Omental fat pad (tissue), 3 donors: ENCODE measurements at regions not wholly inside any gene's neighbourhood (a gene's known extent, or its start where the extent isn't known, plus 50 kb on each side); places are given as distances from the start of the nearest gene placed in this dataset.

Source experiments
- ATAC-seq: fragments of 150-250 bp; one replicate; pipeline ENCODE4 v1.9.1; 2016; ENCODE audit warnings: mild to moderate bottlenecking, moderate library complexity; ENCODE audit not compliant: low FRiP score
- DNase-seq: peaks from one replicate; pipeline ENCODE4 v3.0.0-alpha.2; 2019; ENCODE audit warnings: low spot score
- CTCF ChIP-seq, 3 donors: fragments of 450-650 bp; IDR thresholded peaks; one replicate each; pipeline ENCODE4 v1.5.1; 2016 to 2017; ENCODE audit warnings: antibody characterized with exemption in 3 of 3, mild to moderate bottlenecking in 3 of 3, moderate library complexity in 2 of 3

DNA sequence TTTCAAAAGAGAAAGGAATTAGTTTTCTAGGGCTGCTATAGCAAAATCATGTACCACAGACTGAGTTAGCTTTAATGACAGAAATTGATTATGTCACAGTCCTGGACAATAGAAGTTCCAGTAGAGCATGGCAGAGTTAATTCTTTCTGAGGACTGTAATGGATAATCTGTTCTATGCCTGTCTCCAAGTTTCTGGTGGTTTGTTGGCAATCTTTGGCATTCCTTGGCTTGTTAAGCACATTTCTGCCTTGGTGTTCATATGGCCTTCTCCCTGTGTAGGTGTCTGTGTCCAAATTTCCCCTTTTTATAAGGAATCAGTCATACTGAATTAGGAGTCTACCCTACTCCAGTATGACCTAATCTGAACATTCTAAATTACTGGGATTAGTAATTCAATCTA is 336.1 kb upstream of the PABPC4L start:
- no peak for ATAC-seq
- no peak for DNase-seq
- TF ChIP-seq CTCF (IDR thresholded peaks at IDR 0.05), result no peak

DNA sequence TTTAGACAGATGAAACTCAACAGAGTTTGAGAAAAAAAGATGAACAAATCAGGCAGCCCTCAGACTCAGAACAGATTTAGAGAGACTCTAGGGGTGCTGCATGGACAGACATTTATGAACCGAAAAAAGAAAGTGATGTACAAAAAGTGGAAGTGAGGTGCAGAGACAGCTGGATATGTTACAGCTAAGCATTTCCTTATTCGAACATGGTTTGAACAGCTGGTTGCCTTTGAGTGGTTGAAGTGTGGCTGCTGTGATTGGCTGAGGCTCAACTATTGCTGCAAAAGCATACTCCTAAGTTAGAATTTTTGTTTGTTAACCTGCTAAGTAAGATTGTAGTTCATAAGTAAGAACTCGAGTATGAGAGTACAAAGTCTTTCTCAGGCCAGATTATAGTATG is 331.5 kb upstream of the PABPC4L start:
- DNase-seq (no peak), ATAC-seq (no peak)
- no peak for TF ChIP-seq CTCF (IDR thresholded peaks at IDR 0.05)

DNA sequence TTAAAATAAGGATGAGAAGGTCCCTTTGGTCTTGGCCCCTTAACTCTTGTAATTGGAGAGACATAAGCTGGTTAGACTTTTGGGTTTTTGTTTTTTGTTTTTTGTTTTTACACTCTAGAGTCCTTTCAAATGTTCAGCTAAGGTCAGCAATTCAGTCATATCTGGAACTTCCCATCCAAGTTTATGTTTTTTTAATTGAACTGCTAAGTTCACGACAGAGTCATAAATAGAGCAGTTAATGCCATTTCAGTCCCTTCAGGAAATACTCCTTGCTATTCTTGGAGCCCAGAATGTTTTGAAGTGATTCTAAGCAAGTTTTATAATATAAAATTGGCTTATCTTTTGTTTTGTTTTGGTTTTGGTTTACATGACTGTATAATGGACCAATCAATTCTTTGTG is 329.4 kb upstream of the PABPC4L start:
- ATAC-seq, result no peak
- no peak for TF ChIP-seq CTCF (IDR thresholded peaks at IDR 0.05)

GRCh38 chr4:134529629-134530028 is 328.0 kb upstream of the PABPC4L start:
- DNase-seq (no peak), ATAC-seq (no peak)
- no peak for TF ChIP-seq CTCF (IDR thresholded peaks at IDR 0.05)

More for the DNA sequence above, 329.4 kb upstream of the PABPC4L start:
- no peak for DNase-seq

DNA sequence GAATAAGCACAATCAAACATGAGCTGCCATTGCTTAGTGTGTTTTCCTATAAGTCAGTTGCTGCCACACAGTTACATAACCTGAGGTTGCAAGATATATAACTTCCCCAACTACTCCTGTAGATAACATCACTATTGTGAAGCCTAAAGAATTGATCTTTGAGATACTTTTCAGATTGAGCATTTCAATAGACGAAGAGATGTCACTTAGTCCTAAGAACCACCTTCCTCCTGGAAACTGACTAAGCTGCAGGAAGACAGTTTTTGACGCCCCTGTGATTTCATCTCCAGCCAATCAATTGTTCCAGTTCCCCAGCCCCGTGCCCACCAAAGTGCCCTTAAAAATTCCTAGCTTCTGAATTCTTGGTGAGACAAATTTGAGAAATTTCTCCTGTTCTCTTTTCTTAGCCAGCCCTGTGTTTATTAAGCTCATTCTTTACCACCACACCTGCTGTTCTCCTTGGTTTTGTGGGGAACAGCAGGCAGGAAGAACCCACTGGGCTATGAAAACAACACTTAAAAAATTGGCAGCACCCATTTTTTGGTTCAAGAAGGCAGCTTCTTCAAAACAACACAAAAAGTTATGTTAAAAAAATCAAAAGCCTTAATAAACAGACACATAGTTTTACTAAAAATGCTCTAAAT is 317.1 kb upstream of the PABPC4L start:
- ATAC-seq (no peak), DNase-seq (no peak)
- TF ChIP-seq CTCF (IDR thresholded peaks at IDR 0.05), result no peak

DNA sequence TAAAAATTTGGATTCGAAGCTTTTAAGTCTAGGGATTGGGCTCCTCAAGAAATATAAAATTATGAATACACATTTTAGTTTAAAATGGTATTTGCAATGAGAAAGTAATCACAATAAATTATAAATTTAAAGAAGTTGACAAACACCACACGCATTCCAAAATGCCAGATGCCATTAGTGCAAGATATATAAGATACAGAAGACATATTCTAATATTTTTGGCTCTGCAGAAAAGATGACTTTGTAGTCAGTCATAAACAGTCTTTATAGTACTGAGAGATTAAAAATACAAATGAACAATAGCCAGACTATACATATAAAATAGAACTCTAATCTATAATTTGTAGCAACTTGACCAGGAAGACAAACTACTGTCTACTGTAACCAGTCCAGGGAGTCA is 309.0 kb upstream of the PABPC4L start:
- ATAC-seq, result no peak
- TF ChIP-seq CTCF (IDR thresholded peaks at IDR 0.05), result no peak
- no peak for DNase-seq

- DNase-seq (no peak), ATAC-seq (no peak)
- no peak for TF ChIP-seq CTCF (IDR thresholded peaks at IDR 0.05)
These were observed 303.9 kb upstream of the PABPC4L start for GRCh38 chr4:134505511-134505910.
